Glomerular visceral epithelial cell (primary cell): ENCODE measurements at regions not wholly inside any gene's neighbourhood (a gene's known extent, or its start where the extent isn't known, plus 50 kb on each side); places are given as distances from the start of the nearest gene placed in this dataset.
A peak's percentile ranks its signal among the peaks of the same experiment; 100 is the strongest.
"Not testable (repeated sequence)": the region's sequence is repeated elsewhere in the genome, so short reads cannot be mapped to it uniquely, and the experiment has no call there.

Experiments used
- DNase-seq: peaks from one replicate; pipeline ENCODE4 v3.0.0-alpha.2; 2016; ENCODE audit errors: extremely low spot score

DNA sequence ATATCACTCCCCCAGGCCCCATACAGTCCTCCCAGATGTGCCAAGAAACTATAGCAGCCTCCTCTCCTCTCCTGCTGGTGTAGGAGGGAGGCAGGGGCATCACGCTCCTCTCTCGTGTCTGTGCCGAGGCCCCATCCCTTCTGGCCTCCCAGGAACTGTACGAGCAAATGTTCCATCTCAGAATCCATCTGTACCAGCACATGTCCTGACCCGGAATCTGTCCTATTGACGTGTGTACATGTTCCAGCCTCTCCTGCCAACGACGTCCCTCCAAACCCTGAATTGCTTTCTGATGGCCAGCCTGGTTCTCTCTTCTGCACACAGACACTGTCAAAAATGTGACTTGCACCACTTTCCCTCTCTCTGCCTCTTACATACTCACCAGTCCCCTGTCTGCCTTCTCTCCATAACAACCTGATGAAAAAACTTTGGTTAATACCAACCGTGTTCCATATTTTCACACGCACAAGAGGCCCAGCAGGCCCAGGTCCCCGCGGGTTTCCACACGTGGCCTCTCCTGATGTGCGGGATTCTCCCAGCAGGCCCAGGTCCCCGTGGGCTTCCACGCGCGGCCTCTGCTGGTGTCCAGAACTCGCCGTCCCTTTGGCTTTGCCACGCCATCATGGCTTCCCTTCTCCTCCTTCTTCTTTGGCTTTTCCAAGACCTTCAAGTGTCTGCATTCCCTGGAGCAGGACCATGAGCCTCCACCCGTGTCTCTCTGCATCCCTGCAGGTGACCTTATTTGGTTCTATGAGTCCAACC, 125.2 kb upstream of the THBS2 start:
- no peak for DNase-seq

GRCh38 chr6:169376458-169376857, 122.8 kb upstream of the THBS2 start:
- no peak for DNase-seq

GRCh38 chr6:169372589-169372988, 118.9 kb upstream of the THBS2 start:
- no peak for DNase-seq

GRCh38 chr6:169371344-169372127, 117.9 kb upstream of the THBS2 start:
- DNase-seq = no peak

GRCh38 chr6:169370666-169371343, 117.2 kb upstream of the THBS2 start:
- no peak for DNase-seq

DNA sequence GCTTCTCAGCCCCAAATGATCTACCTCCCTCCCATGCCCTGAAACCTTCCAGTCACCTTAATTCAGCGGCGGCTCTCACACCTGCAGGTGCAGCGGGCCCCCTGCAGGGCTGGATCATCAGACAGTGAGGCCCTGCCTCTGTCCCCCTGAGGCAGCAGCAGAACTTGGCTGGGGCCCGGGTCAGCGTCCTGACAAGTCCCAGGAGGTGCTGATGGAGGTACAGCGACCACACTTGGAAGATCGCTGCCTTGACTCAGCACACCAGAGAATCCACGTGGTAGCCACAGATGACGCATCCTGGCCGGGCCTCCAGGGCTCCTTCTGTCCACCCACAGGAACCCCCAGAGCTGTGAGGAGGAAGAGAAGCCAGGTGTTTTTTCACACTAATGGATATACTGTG, 116.4 kb upstream of the THBS2 start:
- no peak for DNase-seq

DNA sequence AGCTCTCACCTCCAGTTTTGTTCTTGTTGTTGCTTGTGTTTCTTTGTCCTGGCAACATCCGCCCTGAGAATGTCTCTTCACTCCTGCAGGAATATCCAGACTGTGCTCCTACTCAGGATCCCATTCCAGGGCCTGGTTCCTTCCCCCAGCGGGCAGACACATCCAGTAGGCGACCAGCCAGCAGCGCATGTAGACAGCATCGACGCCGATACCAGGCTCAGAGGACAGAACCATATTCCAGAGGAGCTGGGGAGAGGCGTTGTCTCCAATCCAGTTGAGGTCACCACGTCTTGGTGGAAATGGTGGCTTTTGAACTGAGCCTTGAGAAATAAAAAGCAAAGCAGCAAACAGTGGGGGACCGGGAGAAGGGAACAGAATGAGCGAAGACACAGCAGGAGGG, 114.6 kb upstream of the THBS2 start:
- DNase-seq = no peak

DNA sequence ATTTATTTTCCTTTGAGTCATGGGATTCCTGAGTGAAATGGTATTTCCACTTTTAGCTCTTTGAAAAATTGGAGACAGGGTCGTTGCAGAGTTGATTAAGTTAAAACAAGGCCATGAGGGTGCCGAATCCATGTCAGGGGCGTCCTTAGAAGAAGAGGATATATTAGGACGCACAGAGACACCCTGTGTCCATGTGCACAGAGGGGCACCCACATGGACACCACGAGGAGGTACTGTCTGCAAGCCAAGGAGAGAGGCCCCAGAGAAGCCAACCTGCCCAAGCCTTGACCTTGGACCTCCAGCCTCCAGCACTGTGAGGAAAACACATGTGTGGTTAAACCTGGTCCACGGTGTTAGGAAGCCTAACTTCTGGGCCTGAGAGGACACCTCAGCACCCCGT, 113.9 kb upstream of the THBS2 start:
- no peak for DNase-seq

DNA sequence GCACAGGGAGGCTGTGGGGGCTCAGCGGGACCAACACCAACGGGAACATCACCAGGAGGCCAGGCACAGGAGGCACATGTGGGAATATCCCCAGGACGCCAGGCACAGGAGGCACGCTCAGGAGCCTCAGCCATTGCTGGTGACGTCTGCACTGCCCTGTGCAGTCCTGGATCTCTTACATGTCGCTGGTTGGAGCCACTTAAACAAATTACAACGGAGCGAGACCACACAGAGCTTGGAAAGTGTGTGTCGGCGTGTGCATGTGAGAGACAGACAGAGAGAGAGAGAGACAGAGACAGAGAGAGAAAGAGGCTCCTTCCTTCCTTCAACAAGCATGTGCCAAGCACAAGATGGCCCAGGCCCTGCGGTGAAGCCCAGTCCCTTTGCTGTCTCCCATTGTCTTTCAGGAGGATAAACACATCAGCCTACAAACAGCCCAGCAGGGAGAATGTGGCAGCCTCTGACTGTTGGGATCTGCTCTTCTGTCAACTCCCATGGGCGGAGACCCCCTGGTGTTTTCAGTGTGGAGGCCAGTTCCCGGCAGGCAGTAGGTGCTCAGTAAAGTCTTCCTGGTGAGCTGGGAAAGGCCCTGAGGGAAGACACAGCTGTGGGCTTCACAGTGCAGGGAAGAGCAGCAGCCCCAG, 112.7 kb upstream of the THBS2 start:
- no peak for DNase-seq

GRCh38 chr6:169365567-169366257, 112.1 kb upstream of the THBS2 start:
- no peak for DNase-seq

- DNase-seq = no peak
Observed at GRCh38 chr6:169363590-169363989, 109.9 kb upstream of the THBS2 start.

GRCh38 chr6:169362501-169363121, 109.0 kb upstream of the THBS2 start:
- no peak for DNase-seq

- not testable (repeated sequence) for DNase-seq
Observed at GRCh38 chr6:169355001-169355400, 101.4 kb upstream of the THBS2 start.

DNA sequence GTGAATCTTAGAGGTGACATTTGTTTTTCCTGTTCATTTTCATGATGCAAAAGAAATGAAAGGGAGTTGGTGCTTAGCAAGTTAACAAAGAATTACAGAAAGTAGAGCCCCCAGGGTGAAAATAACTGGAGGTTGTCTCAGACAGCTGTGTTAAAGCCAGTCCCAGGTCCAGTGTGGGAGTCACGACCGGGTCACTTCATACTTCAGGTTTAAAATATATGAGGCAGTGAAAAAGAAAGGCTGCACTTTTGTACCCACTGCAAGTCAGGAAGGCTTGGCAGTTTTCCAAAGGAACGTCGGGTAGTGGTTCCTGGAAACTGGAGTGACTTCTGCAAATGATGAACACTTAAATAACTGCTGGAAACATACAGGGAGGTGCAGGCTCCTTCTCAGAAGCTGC, 91.5 kb upstream of the THBS2 start:
- no peak for DNase-seq

GRCh38 chr6:169344750-169345065, 91.1 kb upstream of the THBS2 start:
- no peak for DNase-seq

DNA sequence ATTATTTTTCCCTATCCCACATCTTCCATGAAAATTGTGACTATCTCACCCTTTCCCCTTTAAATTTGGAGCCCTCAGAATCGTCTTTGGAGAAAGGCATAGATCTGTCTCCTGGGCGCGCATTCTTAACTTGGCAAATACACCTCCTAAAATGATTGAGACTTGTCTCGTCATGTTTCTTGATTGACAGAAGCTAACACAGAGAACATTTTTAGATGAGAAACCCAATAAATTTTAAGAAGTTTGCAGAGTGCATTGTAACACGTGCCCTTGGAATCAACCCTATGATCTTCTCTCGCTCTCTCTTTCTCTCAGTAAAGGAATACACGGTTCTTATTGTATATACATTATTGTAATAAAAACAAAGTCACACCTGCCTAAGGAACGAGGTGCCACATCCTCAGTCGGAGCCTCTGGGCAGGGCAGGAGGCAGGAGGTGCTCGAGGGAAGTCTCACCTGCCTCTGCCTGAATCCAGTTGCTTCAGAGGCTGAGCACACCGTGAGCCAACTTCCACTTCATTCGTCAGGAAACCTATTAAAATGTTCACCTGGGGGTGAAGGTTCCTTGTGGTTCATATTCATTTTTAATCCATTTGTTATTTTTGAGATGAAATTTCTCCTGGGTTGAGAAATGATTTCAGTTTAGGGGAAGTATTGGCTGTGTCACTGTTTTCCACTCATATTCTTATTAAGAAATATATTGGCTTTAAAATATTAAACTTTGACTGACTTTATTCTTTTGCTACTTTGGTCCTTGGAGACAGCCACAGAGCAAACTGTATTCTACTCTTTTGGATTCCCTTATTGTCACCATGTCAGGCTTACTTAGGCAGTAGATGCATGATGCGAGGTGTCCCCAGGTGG, 90.5 kb upstream of the THBS2 start:
- no peak for DNase-seq

- DNase-seq = no peak
Observed at GRCh38 chr6:169342710-169343109, 89.1 kb upstream of the THBS2 start.

DNA sequence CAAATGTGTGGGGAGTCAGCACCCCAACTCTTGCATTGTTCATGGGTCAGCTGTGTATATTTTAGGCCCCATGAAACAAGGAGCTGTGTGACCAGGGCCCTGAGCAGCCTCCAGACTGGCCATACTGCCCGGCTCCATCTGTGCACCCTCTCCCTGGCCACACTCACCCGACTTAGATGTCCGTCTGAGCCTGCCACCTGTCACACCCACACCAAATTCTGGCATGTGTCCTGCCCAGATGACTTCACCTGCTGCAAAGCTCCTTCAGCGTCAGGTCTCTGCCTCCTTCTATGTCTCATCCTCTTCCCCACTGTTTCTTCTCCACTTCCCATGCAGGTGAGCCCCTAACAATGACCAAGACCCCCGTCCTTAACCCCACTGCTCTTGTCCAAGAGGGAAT, 88.1 kb upstream of the THBS2 start:
- no peak for DNase-seq

DNA sequence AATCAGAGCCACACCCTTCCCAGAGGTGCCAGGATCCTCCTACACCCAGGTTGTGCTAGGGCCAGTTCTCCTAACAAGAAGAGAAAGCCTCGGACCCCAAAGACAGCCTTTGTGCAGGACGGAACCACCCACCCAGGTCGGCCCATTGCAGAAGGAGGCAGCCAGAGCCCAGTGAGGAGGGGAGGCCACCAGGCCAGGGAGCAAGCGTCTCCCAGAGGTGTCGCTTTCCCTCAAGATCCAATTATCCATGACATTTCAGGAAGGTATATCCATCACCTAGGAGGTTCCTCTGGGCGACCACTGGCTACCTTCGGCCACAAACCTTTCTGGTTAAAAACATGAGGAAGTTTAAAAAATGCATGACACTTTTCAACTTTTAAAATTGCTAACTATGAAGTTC, 87.4 kb upstream of the THBS2 start:
- no peak for DNase-seq

DNA sequence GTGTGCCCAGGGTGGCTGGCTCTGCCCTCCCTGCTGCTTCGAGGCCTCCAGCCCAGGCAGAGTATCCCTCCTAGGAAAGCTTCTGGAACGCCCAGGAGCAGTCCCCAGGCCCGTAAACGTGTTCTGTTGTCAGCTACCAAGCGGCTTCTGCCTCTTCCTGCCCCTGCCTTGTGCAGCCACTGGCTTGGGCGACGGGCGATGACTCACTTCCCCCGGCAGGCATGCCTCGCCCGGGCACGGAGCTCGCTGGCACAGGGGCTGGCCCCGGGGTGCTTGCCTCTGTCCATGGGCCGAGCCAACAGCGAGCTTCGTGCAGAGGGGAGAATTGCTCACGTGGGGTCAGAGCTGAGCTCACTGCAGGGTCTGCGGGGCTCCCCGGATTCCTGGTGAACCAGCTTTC, 86.7 kb upstream of the THBS2 start:
- peak; percentile 18 for DNase-seq
